Stimulated activated CD8-positive, alpha-beta memory T cell treated with anti-CD3 and anti-CD28 coated beads, Interleukin-2, amount 100 ng/mL, for 1 hour (primary cell): ENCODE measurements at regions not wholly inside any gene's neighbourhood (a gene's known extent, or its start where the extent isn't known, plus 50 kb on each side); places are given as distances from the start of the nearest gene placed in this dataset.

Source experiments
- DNase-seq, 2 donors: peaks; one replicate each; pipeline ENCODE4 v3.0.0-alpha.2; 2020; ENCODE audit warnings: low read depth in 2 of 2

- DNase-seq: no peak
Observed at GRCh38 chr12:111011999-111012600, 91.7 kb upstream of the MYL2 start.

- DNase-seq: no peak
Observed at GRCh38 chr12:111010916-111011657, 90.7 kb upstream of the MYL2 start.

- no peak for DNase-seq
Observed at GRCh38 chr12:111010061-111010460, 89.7 kb upstream of the MYL2 start.

- DNase-seq: no peak
Observed at GRCh38 chr12:111006621-111007020, 86.2 kb upstream of the MYL2 start.

GRCh38 chr12:110998971-110999370, 78.6 kb upstream of the MYL2 start:
- DNase-seq: no peak

- DNase-seq: no peak
Observed at GRCh38 chr12:110998165-110998564, 77.8 kb upstream of the MYL2 start.

- DNase-seq: no peak
Observed at GRCh38 chr12:110996415-110996814, 76.0 kb upstream of the MYL2 start.

GRCh38 chr12:110995615-110996014, 75.2 kb upstream of the MYL2 start:
- DNase-seq: no peak

- no peak for DNase-seq
Observed at GRCh38 chr12:110995016-110995415, 74.6 kb upstream of the MYL2 start.

- no peak for DNase-seq
Observed at GRCh38 chr12:110993434-110993833, 73.1 kb upstream of the MYL2 start.

GRCh38 chr12:110992909-110993308, 72.5 kb upstream of the MYL2 start:
- DNase-seq: no peak

GRCh38 chr12:110983811-110984210, 63.4 kb upstream of the MYL2 start:
- no peak for DNase-seq

GRCh38 chr12:110972866-110973265, 52.5 kb upstream of the MYL2 start:
- DNase-seq: no peak

- DNase-seq: no peak
Observed at GRCh38 chr12:110971936-110972335, 51.6 kb upstream of the MYL2 start.

- DNase-seq: no peak
Observed at GRCh38 chr12:110971189-110971920, 51.0 kb upstream of the MYL2 start.
